ENCODE measurements at regions not wholly inside any gene's neighbourhood (a gene's known extent, or its start where the extent isn't known, plus 50 kb on each side); places are given as distances from the start of the nearest gene placed in this dataset.
"Not testable (repeated sequence)": the region's sequence is repeated elsewhere in the genome, so short reads cannot be mapped to it uniquely, and the experiment has no call there.

- not testable (repeated sequence) for DNase-seq (ENCODE audit: low read depth, low spot score); H3K27ac ChIP-seq
Observed at GRCh38 chr5:7263398-7264015, 132.4 kb upstream of the ADCY2 start.

GRCh38 chr5:7265776-7266175 lies 130.2 kb upstream of the ADCY2 start:
- not testable (repeated sequence) for DNase-seq (ENCODE audit: low read depth, low spot score); H3K27ac ChIP-seq

GRCh38 chr5:7268722-7269121 lies 127.2 kb upstream of the ADCY2 start:
- not testable (repeated sequence) for DNase-seq (ENCODE audit: low read depth, low spot score); H3K27ac ChIP-seq

- no peak for DNase-seq (ENCODE audit: low read depth, low spot score)
- no peak overlapping the region for H3K27ac ChIP-seq
Observed at GRCh38 chr5:7269591-7270274, 126.2 kb upstream of the ADCY2 start.

- no peak for DNase-seq (ENCODE audit: low read depth, low spot score)
- no peak overlapping the region for H3K27ac ChIP-seq
Observed at GRCh38 chr5:7271435-7272084, 124.4 kb upstream of the ADCY2 start.

GRCh38 chr5:7272408-7272965 lies 123.5 kb upstream of the ADCY2 start:
- H3K27ac ChIP-seq = no peak overlapping the region
- DNase-seq (ENCODE audit: low read depth, low spot score) = no peak

GRCh38 chr5:7274203-7274602 lies 121.7 kb upstream of the ADCY2 start:
- no peak for DNase-seq (ENCODE audit: low read depth, low spot score)
- no peak overlapping the region for H3K27ac ChIP-seq

GRCh38 chr5:7289634-7290033 lies 106.3 kb upstream of the ADCY2 start:
- DNase-seq (ENCODE audit: low read depth, low spot score); H3K27ac ChIP-seq: not testable (repeated sequence)

GRCh38 chr5:7297821-7298220 lies 98.1 kb upstream of the ADCY2 start:
- H3K27ac ChIP-seq; DNase-seq (ENCODE audit: low read depth, low spot score): not testable (repeated sequence)

GRCh38 chr5:7299731-7300130 lies 96.2 kb upstream of the ADCY2 start:
- DNase-seq (ENCODE audit: low read depth, low spot score); H3K27ac ChIP-seq: not testable (repeated sequence)

- not testable (repeated sequence) for H3K27ac ChIP-seq; DNase-seq (ENCODE audit: low read depth, low spot score)
Observed at GRCh38 chr5:7305000-7305674, 90.8 kb upstream of the ADCY2 start.

- not testable (repeated sequence) for DNase-seq (ENCODE audit: low read depth, low spot score); H3K27ac ChIP-seq
Observed at GRCh38 chr5:7306556-7306955, 89.4 kb upstream of the ADCY2 start.

GRCh38 chr5:7307709-7308108 lies 88.2 kb upstream of the ADCY2 start:
- not testable (repeated sequence) for DNase-seq (ENCODE audit: low read depth, low spot score)

GRCh38 chr5:7309715-7310114 lies 86.2 kb upstream of the ADCY2 start:
- not testable (repeated sequence) for H3K27ac ChIP-seq; DNase-seq (ENCODE audit: low read depth, low spot score)

More at GRCh38 chr5:7307709-7308108, 88.2 kb upstream of the ADCY2 start:
- H3K27ac ChIP-seq = not testable (repeated sequence)

- H3K27ac ChIP-seq = not testable (repeated sequence)
- peak; percentile 34 for DNase-seq (ENCODE audit: low read depth, low spot score)
Observed at GRCh38 chr5:7310656-7311055, 85.3 kb upstream of the ADCY2 start.

GRCh38 chr5:7315118-7315517 lies 80.8 kb upstream of the ADCY2 start:
- H3K27ac ChIP-seq = no peak overlapping the region
- no peak for DNase-seq (ENCODE audit: low read depth, low spot score)

- no peak for DNase-seq (ENCODE audit: low read depth, low spot score)
- H3K27ac ChIP-seq = no peak overlapping the region
Observed at GRCh38 chr5:7317751-7318150, 78.2 kb upstream of the ADCY2 start.

- no peak for DNase-seq (ENCODE audit: low read depth, low spot score)
- no peak overlapping the region for H3K27ac ChIP-seq
Observed at GRCh38 chr5:7320701-7321301, 75.1 kb upstream of the ADCY2 start.

- peak; percentile 26 for DNase-seq (ENCODE audit: low read depth, low spot score)
- no peak overlapping the region for H3K27ac ChIP-seq
Observed at GRCh38 chr5:7321724-7322123, 74.2 kb upstream of the ADCY2 start.

- H3K27ac ChIP-seq = no peak overlapping the region
- DNase-seq (ENCODE audit: low read depth, low spot score) = no peak
Observed at GRCh38 chr5:7324919-7325318, 71.0 kb upstream of the ADCY2 start.

All from epithelial cell of prostate (primary cell).